IPS-NIHi11 (cell line): ENCODE measurements at regions not wholly inside any gene's neighbourhood (a gene's known extent, or its start where the extent isn't known, plus 50 kb on each side); places are given as distances from the start of the nearest gene placed in this dataset.
A peak's percentile ranks its signal among the peaks of the same experiment; 100 is the strongest.
"Not testable (repeated sequence)": the region's sequence is repeated elsewhere in the genome, so short reads cannot be mapped to it uniquely, and the experiment has no call there.

Experiments used
- DNase-seq: peaks from one replicate; pipeline ENCODE4 v3.0.0; 2012; ENCODE audit warnings: mixed read lengths, low spot score

- DNase-seq: no peak
These were observed 524.1 kb downstream of the GLRX3 start for GRCh38 chr10:130660266-130660665.

GRCh38 chr10:130661419-130661818 lies 525.2 kb downstream of the GLRX3 start:
- no peak for DNase-seq

GRCh38 chr10:130662775-130663174 lies 526.6 kb downstream of the GLRX3 start:
- no peak for DNase-seq

- DNase-seq: no peak
These were observed 528.3 kb downstream of the GLRX3 start for GRCh38 chr10:130664526-130664925.

GRCh38 chr10:130666215-130666614 lies 530.0 kb downstream of the GLRX3 start:
- no peak for DNase-seq

GRCh38 chr10:130686689-130687300 lies 550.6 kb downstream of the GLRX3 start:
- DNase-seq: peak; percentile 70

GRCh38 chr10:130687566-130687965 lies 551.4 kb downstream of the GLRX3 start:
- DNase-seq: no peak

GRCh38 chr10:130689743-130690626 lies 553.8 kb downstream of the GLRX3 start:
- no peak for DNase-seq

- DNase-seq: no peak
These were observed 555.6 kb downstream of the GLRX3 start for GRCh38 chr10:130691776-130692175.

GRCh38 chr10:130696870-130697269 lies 560.7 kb downstream of the GLRX3 start:
- DNase-seq: no peak

- DNase-seq: no peak
These were observed 571.3 kb downstream of the GLRX3 start for GRCh38 chr10:130707389-130707979.

- DNase-seq: no peak
These were observed 572.4 kb downstream of the GLRX3 start for GRCh38 chr10:130708465-130709070.

GRCh38 chr10:130709415-130709814 lies 573.2 kb downstream of the GLRX3 start:
- DNase-seq: no peak

GRCh38 chr10:130711072-130711471 lies 574.9 kb downstream of the GLRX3 start:
- peak; percentile 31 for DNase-seq

GRCh38 chr10:130713135-130713534 lies 576.9 kb downstream of the GLRX3 start:
- no peak for DNase-seq

GRCh38 chr10:130713731-130714130 lies 577.5 kb downstream of the GLRX3 start:
- DNase-seq: no peak

GRCh38 chr10:130714742-130715467 lies 578.7 kb downstream of the GLRX3 start:
- no peak for DNase-seq

GRCh38 chr10:130715686-130716670 lies 579.8 kb downstream of the GLRX3 start:
- no peak for DNase-seq

GRCh38 chr10:130717083-130717482 lies 580.9 kb downstream of the GLRX3 start:
- DNase-seq: no peak

- DNase-seq: not testable (repeated sequence)
These were observed 582.7 kb downstream of the GLRX3 start for GRCh38 chr10:130718744-130719447.
